Prostate gland (tissue), 2 donors: ENCODE measurements at regions not wholly inside any gene's neighbourhood (a gene's known extent, or its start where the extent isn't known, plus 50 kb on each side); places are given as distances from the start of the nearest gene placed in this dataset.

Experiments used
- POLR2A ChIP-seq: fragments of 450-650 bp; IDR thresholded peaks from one replicate; pipeline ENCODE4 v1.6.1; 2016; ENCODE audit warnings: antibody characterized with exemption, mild to moderate bottlenecking
- POLR2AphosphoS5 ChIP-seq: sonication (generic); formaldehyde crosslinking; IDR thresholded peaks from one replicate; pipeline ENCODE4 v1.6.1; 2017; ENCODE audit warnings: antibody characterized with exemption
- TF ChIP-seq, protein P1 (sequence below), 4 experiments: fragments of 200-600 bp in 2 of 4; fragments of 450-650 bp in 2 of 4; sonication (generic) in 2 of 4; IDR thresholded peaks; 1 replicate in 3 of 4; 2 replicates in 1 of 4; pipeline ENCODE4 v1.5.1; 2016 to 2019; ENCODE audit warnings: antibody characterized with exemption in 4 of 4, mild to moderate bottlenecking in 2 of 4, moderate library complexity in 2 of 4

DNA sequence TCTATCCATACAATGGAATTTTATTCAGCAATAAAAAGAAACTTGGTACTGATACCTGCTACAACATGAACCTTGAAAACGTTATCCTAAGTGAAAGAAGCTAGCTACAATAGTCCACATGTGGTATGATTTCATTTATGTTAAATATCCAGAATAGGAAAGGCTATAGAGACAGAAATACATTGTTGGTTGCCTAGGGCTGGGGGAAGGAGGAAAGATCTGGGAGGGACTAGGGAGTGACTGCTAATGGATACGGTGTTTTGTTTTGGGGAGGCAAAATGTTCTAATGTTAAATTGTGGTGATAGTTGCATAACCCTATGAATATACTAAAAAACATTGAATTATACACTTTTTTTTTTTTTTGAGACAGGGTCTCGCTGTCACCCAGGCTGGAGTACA is 141.1 kb upstream of the ARX start:
- TF ChIP-seq, protein P1, sequence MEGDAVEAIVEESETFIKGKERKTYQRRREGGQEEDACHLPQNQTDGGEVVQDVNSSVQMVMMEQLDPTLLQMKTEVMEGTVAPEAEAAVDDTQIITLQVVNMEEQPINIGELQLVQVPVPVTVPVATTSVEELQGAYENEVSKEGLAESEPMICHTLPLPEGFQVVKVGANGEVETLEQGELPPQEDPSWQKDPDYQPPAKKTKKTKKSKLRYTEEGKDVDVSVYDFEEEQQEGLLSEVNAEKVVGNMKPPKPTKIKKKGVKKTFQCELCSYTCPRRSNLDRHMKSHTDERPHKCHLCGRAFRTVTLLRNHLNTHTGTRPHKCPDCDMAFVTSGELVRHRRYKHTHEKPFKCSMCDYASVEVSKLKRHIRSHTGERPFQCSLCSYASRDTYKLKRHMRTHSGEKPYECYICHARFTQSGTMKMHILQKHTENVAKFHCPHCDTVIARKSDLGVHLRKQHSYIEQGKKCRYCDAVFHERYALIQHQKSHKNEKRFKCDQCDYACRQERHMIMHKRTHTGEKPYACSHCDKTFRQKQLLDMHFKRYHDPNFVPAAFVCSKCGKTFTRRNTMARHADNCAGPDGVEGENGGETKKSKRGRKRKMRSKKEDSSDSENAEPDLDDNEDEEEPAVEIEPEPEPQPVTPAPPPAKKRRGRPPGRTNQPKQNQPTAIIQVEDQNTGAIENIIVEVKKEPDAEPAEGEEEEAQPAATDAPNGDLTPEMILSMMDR (IDR thresholded peaks at IDR 0.05), result no peak
- TF ChIP-seq POLR2AphosphoS5 (no peak), POLR2A (no peak)
